Esophagus squamous epithelium (tissue), 4 donors: ENCODE measurements at regions not wholly inside any gene's neighbourhood (a gene's known extent, or its start where the extent isn't known, plus 50 kb on each side); places are given as distances from the start of the nearest gene placed in this dataset.

Experiments used
- CTCF ChIP-seq, 6 experiments: fragments of 450-650 bp in 4 of 6; fragments of 200-600 bp in 2 of 6; sonication (generic) in 2 of 6; IDR thresholded peaks; one replicate each; pipeline ENCODE4 v1.5.1; 2016 to 2019; ENCODE audit warnings: antibody characterized with exemption in 6 of 6, mild to moderate bottlenecking in 4 of 6, moderate library complexity in 4 of 6
- POLR2A ChIP-seq, 4 donors: fragments of 450-650 bp; IDR thresholded peaks; one replicate each; pipeline ENCODE4 v1.6.1; 2017; ENCODE audit warnings: antibody characterized with exemption in 4 of 4, mild to moderate bottlenecking in 4 of 4, moderate library complexity in 3 of 4

- TF ChIP-seq CTCF (IDR thresholded peaks at IDR 0.05), result no peak
- TF ChIP-seq POLR2A (IDR thresholded peaks at IDR 0.05), result no peak
These were observed 99.9 kb upstream of the LHX1 start for GRCh38 chr17:36837195-36837938.
